ENCODE measurements at regions not wholly inside any gene's neighbourhood (a gene's known extent, or its start where the extent isn't known, plus 50 kb on each side); places are given as distances from the start of the nearest gene placed in this dataset.

- no peak overlapping the region for H3K4me3 ChIP-seq (ENCODE audit: insufficient read depth, low read length, poor library complexity, severe bottlenecking)
- H3K27me3 ChIP-seq (ENCODE audit: low read length): no peaks in the 10 kb centered on the region
- H3K4me2 ChIP-seq (ENCODE audit: low read depth, low read length, poor library complexity, severe bottlenecking): no peak overlapping the region
- no peak overlapping the region for H3K9ac ChIP-seq (ENCODE audit: low read length)
- H3K79me2 ChIP-seq (ENCODE audit: insufficient read depth, low read length): no peaks in the 10 kb centered on the region
- no peaks in the 10 kb centered on the region for H4K20me1 ChIP-seq (ENCODE audit: low read depth, low read length)
- no peak overlapping the region for H3K27ac ChIP-seq (ENCODE audit: low read depth, low read length)
- H3K36me3 ChIP-seq (ENCODE audit: low read length): no peaks in the 10 kb centered on the region
- no peaks in the 10 kb centered on the region for H3K9me2 ChIP-seq (replicated peaks; ENCODE audit: insufficient read depth, low read length)
- no peaks in the 10 kb centered on the region for H3K9me3 ChIP-seq (ENCODE audit: insufficient read depth, low read length)
- no peaks in the 10 kb centered on the region for H3F3A ChIP-seq (ENCODE audit: insufficient read depth)
- no peak for TF ChIP-seq CTCF (IDR thresholded peaks at IDR 0.05; ENCODE audit: insufficient read depth, low read length, poor library complexity, severe bottlenecking)
- TF ChIP-seq EZH2phosphoT487 (conservative IDR thresholded peaks at IDR 0.05; ENCODE audit: low read length): no peak
- no peak overlapping the region for H2AFZ ChIP-seq (ENCODE audit: low read depth, low read length, severe bottlenecking)
Observed at GRCh38 chr22:23415490-23415851, 164.6 kb downstream of the IGLL1 start.

GRCh38 chr22:23414727-23415489 is 165.2 kb downstream of the IGLL1 start:
- no peaks in the 10 kb centered on the region for H3F3A ChIP-seq (ENCODE audit: insufficient read depth)
- H2AFZ ChIP-seq (ENCODE audit: low read depth, low read length, severe bottlenecking): no peak overlapping the region
- H3K27me3 ChIP-seq (ENCODE audit: low read length): no peaks in the 10 kb centered on the region
- H4K20me1 ChIP-seq (ENCODE audit: low read depth, low read length): no peaks in the 10 kb centered on the region
- no peak overlapping the region for H3K9ac ChIP-seq (ENCODE audit: low read length)
- H3K36me3 ChIP-seq (ENCODE audit: low read length): no peaks in the 10 kb centered on the region
- H3K4me3 ChIP-seq (ENCODE audit: insufficient read depth, low read length, poor library complexity, severe bottlenecking): no peak overlapping the region
- no peak overlapping the region for H3K4me2 ChIP-seq (ENCODE audit: low read depth, low read length, poor library complexity, severe bottlenecking)
- H3K79me2 ChIP-seq (ENCODE audit: insufficient read depth, low read length): no peaks in the 10 kb centered on the region
- H3K27ac ChIP-seq (ENCODE audit: low read depth, low read length): no peak overlapping the region
- TF ChIP-seq CTCF (IDR thresholded peaks at IDR 0.05; ENCODE audit: insufficient read depth, low read length, poor library complexity, severe bottlenecking) (no peak), EZH2phosphoT487 (conservative IDR thresholded peaks at IDR 0.05; ENCODE audit: low read length) (no peak)
- no peaks in the 10 kb centered on the region for H3K9me2 ChIP-seq (replicated peaks; ENCODE audit: insufficient read depth, low read length)
- no peaks in the 10 kb centered on the region for H3K9me3 ChIP-seq (ENCODE audit: insufficient read depth, low read length)

GRCh38 chr22:23411739-23412138 is 168.4 kb downstream of the IGLL1 start:
- Histone ChIP-seq H3K9me2 (replicated peaks; ENCODE audit: insufficient read depth, low read length) (no peaks in the 10 kb centered on the region), H3K4me2 (ENCODE audit: low read depth, low read length, poor library complexity, severe bottlenecking) (no peak overlapping the region), H3K36me3 (ENCODE audit: low read length) (no peaks in the 10 kb centered on the region), H3K79me2 (ENCODE audit: insufficient read depth, low read length) (no peaks in the 10 kb centered on the region), H2AFZ (ENCODE audit: low read depth, low read length, severe bottlenecking) (no peak overlapping the region), H3K9me3 (ENCODE audit: insufficient read depth, low read length) (no peaks in the 10 kb centered on the region), H4K20me1 (ENCODE audit: low read depth, low read length) (no peaks in the 10 kb centered on the region), H3F3A (ENCODE audit: insufficient read depth) (no peaks in the 10 kb centered on the region), H3K27ac (ENCODE audit: low read depth, low read length) (no peak overlapping the region), H3K4me3 (ENCODE audit: insufficient read depth, low read length, poor library complexity, severe bottlenecking) (no peak overlapping the region), H3K9ac (ENCODE audit: low read length) (no peak overlapping the region), H3K27me3 (ENCODE audit: low read length) (no peaks in the 10 kb centered on the region)
- no peak for TF ChIP-seq EZH2phosphoT487 (conservative IDR thresholded peaks at IDR 0.05; ENCODE audit: low read length)
- TF ChIP-seq CTCF (IDR thresholded peaks at IDR 0.05; ENCODE audit: insufficient read depth, low read length, poor library complexity, severe bottlenecking): no peak
